Heart left ventricle (tissue), 13 donors: ENCODE measurements at regions not wholly inside any gene's neighbourhood (a gene's known extent, or its start where the extent isn't known, plus 50 kb on each side); places are given as distances from the start of the nearest gene placed in this dataset.

Source experiments
- POLR2A ChIP-seq, 2 donors: fragments of 450-650 bp; IDR thresholded peaks; one replicate each; pipeline ENCODE4 v1.6.1; 2017; ENCODE audit warnings: antibody characterized with exemption in 2 of 2, mild to moderate bottlenecking in 2 of 2, moderate library complexity in 2 of 2
- TF ChIP-seq, protein P1 (sequence below), 12 donors: fragments of 200-600 bp; sonication (generic) in 4 of 12; IDR thresholded peaks; one replicate each; pipeline versions ENCODE4 v1.5.0 to v1.8.0; 2018 to 2022; ENCODE audit warnings: antibody characterized with exemption in 12 of 12, mild to moderate bottlenecking in 5 of 12
- donor health status: ischemic (EF 13 %, LVEDD 7.1; RV severe dilation, severe dysfunction).
- donor health status: DM: no; HTN: yes; CAD: no.
- donor health status: DM: no; HTN: no; CAD: no.
- donor health status: ischemic (EF 25% LVEDD 6.9; RV normal size, moderate dysfunction).
- donor health status: ischemic (EF 25% LVEDD 5.7; RV mildly dilated, moderate dysfunction).
- donor health status: ischemic (EF 35%, LVEDD 5.7; RV mildly dilated, moderate dysfunction).
- donor health status: nonischemic (EF 11% LVEDD 7.7; RV severe dilation, severe dysfunction).
- donor health status: DM: yes; HTN: yes; CAD: no.
- donor health status: PGD.
- donor health status: ischemic (EF 29% LVEDD 5.4; RV normal size, mild dysfunction).
- donor health status: nonischemic (EF 23%, LVEDD 6.1; RV moderate dilation, normal function).

DNA sequence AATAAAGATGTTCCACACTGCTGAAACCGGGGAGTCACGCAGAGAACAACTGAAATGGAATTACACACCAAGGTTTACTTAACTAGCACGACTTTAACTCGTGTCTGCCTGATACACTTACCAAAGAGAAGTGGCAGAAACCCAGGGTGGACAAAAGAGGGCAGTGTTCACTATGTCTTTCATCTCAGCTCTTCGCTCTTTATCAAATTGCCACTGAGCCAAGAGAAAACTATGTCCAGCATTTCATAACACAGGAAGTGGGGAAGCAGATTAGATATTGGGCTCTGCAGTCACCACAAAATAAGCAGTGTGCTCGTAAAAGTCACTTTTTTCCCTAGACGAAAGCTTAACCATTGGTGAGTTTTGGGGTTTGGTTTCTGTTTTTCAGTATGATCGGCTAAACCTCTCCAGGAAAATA is 155.7 kb downstream of the CHIC2 start:
- TF ChIP-seq, protein P1, sequence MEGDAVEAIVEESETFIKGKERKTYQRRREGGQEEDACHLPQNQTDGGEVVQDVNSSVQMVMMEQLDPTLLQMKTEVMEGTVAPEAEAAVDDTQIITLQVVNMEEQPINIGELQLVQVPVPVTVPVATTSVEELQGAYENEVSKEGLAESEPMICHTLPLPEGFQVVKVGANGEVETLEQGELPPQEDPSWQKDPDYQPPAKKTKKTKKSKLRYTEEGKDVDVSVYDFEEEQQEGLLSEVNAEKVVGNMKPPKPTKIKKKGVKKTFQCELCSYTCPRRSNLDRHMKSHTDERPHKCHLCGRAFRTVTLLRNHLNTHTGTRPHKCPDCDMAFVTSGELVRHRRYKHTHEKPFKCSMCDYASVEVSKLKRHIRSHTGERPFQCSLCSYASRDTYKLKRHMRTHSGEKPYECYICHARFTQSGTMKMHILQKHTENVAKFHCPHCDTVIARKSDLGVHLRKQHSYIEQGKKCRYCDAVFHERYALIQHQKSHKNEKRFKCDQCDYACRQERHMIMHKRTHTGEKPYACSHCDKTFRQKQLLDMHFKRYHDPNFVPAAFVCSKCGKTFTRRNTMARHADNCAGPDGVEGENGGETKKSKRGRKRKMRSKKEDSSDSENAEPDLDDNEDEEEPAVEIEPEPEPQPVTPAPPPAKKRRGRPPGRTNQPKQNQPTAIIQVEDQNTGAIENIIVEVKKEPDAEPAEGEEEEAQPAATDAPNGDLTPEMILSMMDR (IDR thresholded peaks at IDR 0.05): peak; percentile 40 to 83 (median 67)
- TF ChIP-seq POLR2A (IDR thresholded peaks at IDR 0.05): no peak
